SK-N-SH treated with all-trans-retinoic acid at 6 μM for 48 hours (cell line): ENCODE measurements at regions not wholly inside any gene's neighbourhood (a gene's known extent, or its start where the extent isn't known, plus 50 kb on each side); places are given as distances from the start of the nearest gene placed in this dataset.

ENCODE experiments used
- ATAC-seq: fragments of 200-7000 bp; cut with Tn5 transposase; 3 replicates; pipeline ENCODE4 v1.9.1; 2020; ENCODE audit warnings: mild to moderate bottlenecking, moderate library complexity
- ARNTL ChIP-seq: fragments of 450-650 bp; formaldehyde crosslinking; IDR thresholded peaks from 2 replicates; pipeline ENCODE4 v1.5.0; 2020; ENCODE audit warnings: low read depth, mild to moderate bottlenecking, moderate library complexity, borderline replicate concordance
- BACH2 ChIP-seq: fragments of 250-450 bp; sonication (Bioruptor Pico); IDR thresholded peaks from 2 replicates; pipeline ENCODE4 v1.9.0; 2021; ENCODE audit warnings: mild to moderate bottlenecking, borderline replicate concordance
- CSDC2 ChIP-seq: fragments of 250-450 bp; sonication (Bioruptor Pico); IDR thresholded peaks from 2 replicates; pipeline ENCODE4 v1.5.0; 2020; ENCODE audit warnings: mild to moderate bottlenecking, moderate library complexity
- ESRRG ChIP-seq: fragments of 250-450 bp; sonication (Bioruptor Pico); IDR thresholded peaks from 2 replicates; pipeline ENCODE4 v1.6.1; 2021; ENCODE audit warnings: mild to moderate bottlenecking
- GLIS3 ChIP-seq: fragments of 250-450 bp; sonication (Bioruptor Pico); IDR thresholded peaks from 2 replicates; pipeline ENCODE4 v1.5.0; 2020; ENCODE audit warnings: mild to moderate bottlenecking, moderate library complexity
- ISL1 ChIP-seq: fragments of 250-450 bp; sonication (Bioruptor Pico); IDR thresholded peaks from 2 replicates; pipeline ENCODE4 v2.1.2; 2022; ENCODE audit warnings: mild to moderate bottlenecking, moderate library complexity
- OSR1 ChIP-seq: fragments of 250-450 bp; sonication (Bioruptor Pico); IDR thresholded peaks from 2 replicates; pipeline ENCODE4 v1.8.0; 2022; ENCODE audit warnings: moderate library complexity, mild to moderate bottlenecking, inconsistent platforms
- PPARA ChIP-seq: fragments of 250-450 bp; sonication (Bioruptor Pico); IDR thresholded peaks from 2 replicates; pipeline ENCODE4 v1.5.0; 2020; ENCODE audit warnings: mild to moderate bottlenecking, borderline replicate concordance
- SNAI2 ChIP-seq: fragments of 250-450 bp; sonication (Bioruptor Pico); IDR thresholded peaks from 2 replicates; pipeline ENCODE4 v1.5.0; 2020; ENCODE audit warnings: mild to moderate bottlenecking, moderate library complexity
- TCF4 ChIP-seq: fragments of 250-450 bp; sonication (Bioruptor Pico); IDR thresholded peaks from 2 replicates; pipeline ENCODE4 v1.8.0; 2021; ENCODE audit warnings: mild to moderate bottlenecking, moderate library complexity, borderline replicate concordance
- TOX ChIP-seq: fragments of 250-450 bp; sonication (Bioruptor Pico); IDR thresholded peaks from 2 replicates; pipeline ENCODE4 v1.8.0; 2021; ENCODE audit warnings: mild to moderate bottlenecking, moderate library complexity, borderline replicate concordance
- TSHZ2 ChIP-seq: fragments of 250-450 bp; sonication (Bioruptor Pico); IDR thresholded peaks from 2 replicates; pipeline ENCODE4 v1.5.0; 2020; ENCODE audit warnings: mild to moderate bottlenecking, moderate library complexity
- ZC3H10 ChIP-seq: fragments of 250-450 bp; sonication (Bioruptor Pico); IDR thresholded peaks from 2 replicates; pipeline ENCODE4 v1.5.1; 2021; ENCODE audit warnings: mild to moderate bottlenecking, moderate library complexity
- ZFP3 ChIP-seq: fragments of 250-450 bp; sonication (Bioruptor Pico); IDR thresholded peaks from 2 replicates; pipeline ENCODE4 v1.5.0; 2020; ENCODE audit warnings: mild to moderate bottlenecking, moderate library complexity
- ZFP30 ChIP-seq: fragments of 450-650 bp; formaldehyde crosslinking; IDR thresholded peaks from 2 replicates; pipeline ENCODE4 v1.5.0; 2022; ENCODE audit warnings: mild to moderate bottlenecking, moderate library complexity
- ZNF565 ChIP-seq: fragments of 450-650 bp; formaldehyde crosslinking; conservative IDR thresholded peaks from 2 replicates; pipeline ENCODE4 v1.5.0; 2020; ENCODE audit warnings: low read depth, mild to moderate bottlenecking, moderate library complexity
- ZNF70 ChIP-seq: fragments of 450-650 bp; formaldehyde crosslinking; IDR thresholded peaks from 2 replicates; pipeline ENCODE4 v1.5.0; 2020; ENCODE audit warnings: mild to moderate bottlenecking, moderate library complexity
- ZNF8 ChIP-seq: fragments of 450-650 bp; formaldehyde crosslinking; IDR thresholded peaks from 2 replicates; pipeline ENCODE4 v1.5.0; 2020; ENCODE audit warnings: mild to moderate bottlenecking, moderate library complexity
- TF ChIP-seq, protein P1 (sequence below): fragments of 250-450 bp; sonication (Bioruptor Pico); IDR thresholded peaks from 2 replicates; pipeline ENCODE4 v1.5.1; 2020; ENCODE audit warnings: low read depth, mild to moderate bottlenecking, moderate library complexity
- TF ChIP-seq, protein P2 (sequence below): fragments of 250-450 bp; sonication (Bioruptor Pico); IDR thresholded peaks from 2 replicates; pipeline ENCODE4 v1.8.0; 2020; ENCODE audit warnings: mild to moderate bottlenecking, moderate library complexity, borderline replicate concordance
- TF ChIP-seq, protein P3 (sequence below): fragments of 250-450 bp; sonication (Bioruptor Pico); IDR thresholded peaks from 2 replicates; pipeline ENCODE4 v1.8.0; 2021; ENCODE audit warnings: low read depth, mild to moderate bottlenecking, moderate library complexity, borderline replicate concordance
- TF ChIP-seq, protein P4 (sequence below): fragments of 250-450 bp; sonication (Bioruptor Pico); IDR thresholded peaks from 2 replicates; pipeline ENCODE4 v1.5.1; 2021; ENCODE audit warnings: mild to moderate bottlenecking, moderate library complexity

DNA sequence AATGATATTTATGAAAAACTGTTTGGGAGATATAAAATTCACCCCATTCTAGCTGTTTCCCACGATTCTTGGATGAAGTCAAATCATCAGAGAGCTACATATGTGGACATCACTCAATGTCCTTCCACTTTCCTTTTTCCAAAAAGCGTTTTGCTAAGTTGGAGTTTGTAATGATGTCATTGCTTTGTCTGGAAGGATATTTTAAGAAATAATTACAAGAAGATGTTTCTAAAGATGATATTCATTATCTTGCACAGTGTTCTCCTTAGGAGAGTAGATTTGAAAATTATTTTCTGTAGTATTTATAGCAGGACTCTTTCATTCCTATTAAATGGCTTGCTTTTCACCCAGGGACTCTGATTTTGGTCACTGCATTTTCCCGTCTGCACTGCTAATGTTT is 851.2 kb downstream of the EFNB2 start:
- ATAC-seq = no peak
- TF ChIP-seq ZFP3 (CRISPR knock-in tag) (no peak), GLIS3 (no peak), SNAI2 (CRISPR knock-in tag) (no peak), TOX (no peak), TSHZ2 (CRISPR knock-in tag) (no peak), BACH2 (CRISPR knock-in tag) (no peak), ISL1 (CRISPR knock-in tag) (no peak), CSDC2 (CRISPR knock-in tag) (no peak), TCF4 (CRISPR knock-in tag) (no peak)
- TF ChIP-seq, protein P1, sequence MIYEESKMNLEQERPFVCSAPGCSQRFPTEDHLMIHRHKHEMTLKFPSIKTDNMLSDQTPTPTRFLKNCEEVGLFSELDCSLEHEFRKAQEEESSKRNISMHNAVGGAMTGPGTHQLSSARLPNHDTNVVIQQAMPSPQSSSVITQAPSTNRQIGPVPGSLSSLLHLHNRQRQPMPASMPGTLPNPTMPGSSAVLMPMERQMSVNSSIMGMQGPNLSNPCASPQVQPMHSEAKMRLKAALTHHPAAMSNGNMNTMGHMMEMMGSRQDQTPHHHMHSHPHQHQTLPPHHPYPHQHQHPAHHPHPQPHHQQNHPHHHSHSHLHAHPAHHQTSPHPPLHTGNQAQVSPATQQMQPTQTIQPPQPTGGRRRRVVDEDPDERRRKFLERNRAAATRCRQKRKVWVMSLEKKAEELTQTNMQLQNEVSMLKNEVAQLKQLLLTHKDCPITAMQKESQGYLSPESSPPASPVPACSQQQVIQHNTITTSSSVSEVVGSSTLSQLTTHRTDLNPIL = no peak
- TF ChIP-seq, protein P2, sequence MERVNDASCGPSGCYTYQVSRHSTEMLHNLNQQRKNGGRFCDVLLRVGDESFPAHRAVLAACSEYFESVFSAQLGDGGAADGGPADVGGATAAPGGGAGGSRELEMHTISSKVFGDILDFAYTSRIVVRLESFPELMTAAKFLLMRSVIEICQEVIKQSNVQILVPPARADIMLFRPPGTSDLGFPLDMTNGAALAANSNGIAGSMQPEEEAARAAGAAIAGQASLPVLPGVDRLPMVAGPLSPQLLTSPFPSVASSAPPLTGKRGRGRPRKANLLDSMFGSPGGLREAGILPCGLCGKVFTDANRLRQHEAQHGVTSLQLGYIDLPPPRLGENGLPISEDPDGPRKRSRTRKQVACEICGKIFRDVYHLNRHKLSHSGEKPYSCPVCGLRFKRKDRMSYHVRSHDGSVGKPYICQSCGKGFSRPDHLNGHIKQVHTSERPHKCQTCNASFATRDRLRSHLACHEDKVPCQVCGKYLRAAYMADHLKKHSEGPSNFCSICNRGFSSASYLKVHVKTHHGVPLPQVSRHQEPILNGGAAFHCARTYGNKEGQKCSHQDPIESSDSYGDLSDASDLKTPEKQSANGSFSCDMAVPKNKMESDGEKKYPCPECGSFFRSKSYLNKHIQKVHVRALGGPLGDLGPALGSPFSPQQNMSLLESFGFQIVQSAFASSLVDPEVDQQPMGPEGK (CRISPR knock-in tag) = no peak
- TF ChIP-seq, protein P3, sequence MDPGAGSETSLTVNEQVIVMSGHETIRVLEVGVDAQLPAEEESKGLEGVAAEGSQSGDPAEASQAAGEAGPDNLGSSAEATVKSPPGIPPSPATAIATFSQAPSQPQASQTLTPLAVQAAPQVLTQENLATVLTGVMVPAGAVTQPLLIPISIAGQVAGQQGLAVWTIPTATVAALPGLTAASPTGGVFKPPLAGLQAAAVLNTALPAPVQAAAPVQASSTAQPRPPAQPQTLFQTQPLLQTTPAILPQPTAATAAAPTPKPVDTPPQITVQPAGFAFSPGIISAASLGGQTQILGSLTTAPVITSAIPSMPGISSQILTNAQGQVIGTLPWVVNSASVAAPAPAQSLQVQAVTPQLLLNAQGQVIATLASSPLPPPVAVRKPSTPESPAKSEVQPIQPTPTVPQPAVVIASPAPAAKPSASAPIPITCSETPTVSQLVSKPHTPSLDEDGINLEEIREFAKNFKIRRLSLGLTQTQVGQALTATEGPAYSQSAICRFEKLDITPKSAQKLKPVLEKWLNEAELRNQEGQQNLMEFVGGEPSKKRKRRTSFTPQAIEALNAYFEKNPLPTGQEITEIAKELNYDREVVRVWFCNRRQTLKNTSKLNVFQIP (CRISPR knock-in tag) = no peak
- TF ChIP-seq, protein P4, sequence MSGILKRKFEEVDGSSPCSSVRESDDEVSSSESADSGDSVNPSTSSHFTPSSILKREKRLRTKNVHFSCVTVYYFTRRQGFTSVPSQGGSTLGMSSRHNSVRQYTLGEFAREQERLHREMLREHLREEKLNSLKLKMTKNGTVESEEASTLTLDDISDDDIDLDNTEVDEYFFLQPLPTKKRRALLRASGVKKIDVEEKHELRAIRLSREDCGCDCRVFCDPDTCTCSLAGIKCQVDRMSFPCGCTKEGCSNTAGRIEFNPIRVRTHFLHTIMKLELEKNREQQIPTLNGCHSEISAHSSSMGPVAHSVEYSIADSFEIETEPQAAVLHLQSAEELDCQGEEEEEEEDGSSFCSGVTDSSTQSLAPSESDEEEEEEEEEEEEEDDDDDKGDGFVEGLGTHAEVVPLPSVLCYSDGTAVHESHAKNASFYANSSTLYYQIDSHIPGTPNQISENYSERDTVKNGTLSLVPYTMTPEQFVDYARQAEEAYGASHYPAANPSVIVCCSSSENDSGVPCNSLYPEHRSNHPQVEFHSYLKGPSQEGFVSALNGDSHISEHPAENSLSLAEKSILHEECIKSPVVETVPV (CRISPR knock-in tag) = no peak

DNA sequence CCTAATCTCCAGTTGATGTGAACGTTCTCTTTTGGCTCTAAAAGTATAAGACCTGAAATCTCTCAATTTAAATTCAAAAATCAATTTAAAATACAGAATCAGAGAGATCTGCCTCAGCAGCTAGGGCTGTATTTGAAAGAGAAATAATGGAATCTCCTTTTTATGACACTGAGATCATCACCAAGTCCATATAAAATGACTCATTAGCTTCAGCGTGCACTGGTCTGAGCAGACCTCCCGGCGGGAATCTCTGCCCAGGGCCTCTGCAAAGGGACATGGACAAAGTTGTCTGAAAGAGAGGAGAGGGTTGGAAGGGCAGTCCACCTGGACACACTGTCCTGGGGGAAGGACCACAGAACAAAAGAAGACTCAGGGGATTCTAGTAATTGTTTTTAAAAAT is 855.6 kb downstream of the EFNB2 start:
- no peak for ATAC-seq
- no peak for TF ChIP-seq ZC3H10 (CRISPR knock-in tag)
- TF ChIP-seq OSR1 (CRISPR knock-in tag) = no peak
- no peak for TF ChIP-seq TCF4 (CRISPR knock-in tag)
- no peak for TF ChIP-seq ZNF70 (CRISPR knock-in tag)
- TF ChIP-seq ESRRG = no peak
- no peak for TF ChIP-seq TOX
- TF ChIP-seq ARNTL (CRISPR knock-in tag) = no peak
- no peak for TF ChIP-seq PPARA (CRISPR knock-in tag)
- no peak for TF ChIP-seq ZNF565 (CRISPR knock-in tag)
- TF ChIP-seq ZFP30 (CRISPR knock-in tag) = no peak
- TF ChIP-seq CSDC2 (CRISPR knock-in tag) = no peak
- no peak for TF ChIP-seq ISL1 (CRISPR knock-in tag)
- TF ChIP-seq TSHZ2 (CRISPR knock-in tag) = no peak
- TF ChIP-seq ZNF8 (CRISPR knock-in tag) = no peak
- TF ChIP-seq SNAI2 (CRISPR knock-in tag) = no peak
- TF ChIP-seq, protein P1 = no peak
- TF ChIP-seq, protein P3 (CRISPR knock-in tag) = no peak
- TF ChIP-seq BACH2 (CRISPR knock-in tag) = no peak
- TF ChIP-seq, protein P2 (CRISPR knock-in tag) = no peak
